ENCODE measurements at regions not wholly inside any gene's neighbourhood (a gene's known extent, or its start where the extent isn't known, plus 50 kb on each side); places are given as distances from the start of the nearest gene placed in this dataset.

- Histone ChIP-seq H3K27me3 (ENCODE audit: control insufficient read depth, insufficient read depth, low read length) (no peaks in the 10 kb centered on the region), H3K4me3 (ENCODE audit: low read depth, low read length) (no peak overlapping the region), H3K36me3 (ENCODE audit: control insufficient read depth, insufficient read depth, low read length) (no peaks in the 10 kb centered on the region)
- TF ChIP-seq CTCF (IDR thresholded peaks at IDR 0.05; ENCODE audit: insufficient read depth, low read depth, low read length): no peak
- DNase-seq (ENCODE audit: low read depth): no peak
- ChIA-PET CTCF (no interaction called here), POLR2A (no interaction called here)
Measured at GRCh38 chr3:16092923-16093322, 81.6 kb upstream of the GALNT15 start.

GRCh38 chr3:16101295-16102186 is 72.9 kb upstream of the GALNT15 start:
- DNase-seq (ENCODE audit: low read depth): no peak
- CTCF ChIA-PET: interaction anchor here (1.3 kb wide), 1 partner anchor 77 kb away, joined by 3 read pairs; no protein-coding TSS in a partner anchor
- Histone ChIP-seq H3K27me3 (ENCODE audit: control insufficient read depth, insufficient read depth, low read length) (no peaks in the 10 kb centered on the region), H3K36me3 (ENCODE audit: control insufficient read depth, insufficient read depth, low read length) (no peaks in the 10 kb centered on the region), H3K4me3 (ENCODE audit: low read depth, low read length) (no peak overlapping the region)
- POLR2A ChIA-PET: no interaction called here
- TF ChIP-seq CTCF (IDR thresholded peaks at IDR 0.05; ENCODE audit: insufficient read depth, low read depth, low read length): no peak

GRCh38 chr3:16102187-16102561 is 72.3 kb upstream of the GALNT15 start:
- H3K4me3 ChIP-seq (ENCODE audit: low read depth, low read length): no peak overlapping the region
- CTCF ChIA-PET: interaction anchor here (1.1 to 1.6 kb wide), 3 partner anchors 24 to 142 kb away, joined by 3 to 4 read pairs (median 4); no protein-coding TSS in a partner anchor
- POLR2A ChIA-PET: no interaction called here
- no peaks in the 10 kb centered on the region for H3K36me3 ChIP-seq (ENCODE audit: control insufficient read depth, insufficient read depth, low read length)
- DNase-seq (ENCODE audit: low read depth): no peak
- TF ChIP-seq CTCF (IDR thresholded peaks at IDR 0.05; ENCODE audit: insufficient read depth, low read depth, low read length): no peak
- no peaks in the 10 kb centered on the region for H3K27me3 ChIP-seq (ENCODE audit: control insufficient read depth, insufficient read depth, low read length)

DNA sequence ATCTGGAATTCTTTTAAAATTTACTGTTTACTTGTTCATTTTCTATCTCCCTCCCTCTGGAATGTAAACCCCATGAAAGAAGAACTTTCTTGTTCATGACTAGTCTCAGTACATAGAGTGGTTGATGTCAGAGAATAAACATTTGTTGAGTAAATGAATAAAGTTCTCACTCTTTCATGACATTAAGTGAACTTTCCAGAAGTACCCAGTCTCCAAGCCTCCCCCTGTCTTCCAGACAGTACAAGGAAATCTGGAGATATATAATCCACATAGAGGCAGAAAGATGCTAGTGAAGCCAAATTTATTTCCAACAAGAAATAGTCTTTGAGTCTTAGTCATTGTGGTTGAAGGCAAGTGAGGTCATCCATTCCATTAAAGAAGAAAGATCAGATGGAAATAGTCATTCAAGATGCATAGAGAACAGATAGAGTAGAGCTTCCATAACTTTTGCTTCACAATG is 71.5 kb upstream of the GALNT15 start:
- TF ChIP-seq CTCF (IDR thresholded peaks at IDR 0.05; ENCODE audit: insufficient read depth, low read depth, low read length): no peak; the same call in 1 of the 2 replicates
- no peaks in the 10 kb centered on the region for H3K27me3 ChIP-seq (ENCODE audit: control insufficient read depth, insufficient read depth, low read length)
- ChIA-PET CTCF (interaction anchor here (0.9 to 1.7 kb wide), 9 partner anchors 11 to 141 kb away, joined by 3 to 7 read pairs (median 4); no protein-coding TSS in a partner anchor), POLR2A (interaction anchor here (0.8 to 1.4 kb wide), 3 partner anchors 13 to 43 kb away, joined by 3 to 6 read pairs (median 3); no protein-coding TSS in a partner anchor)
- no peaks in the 10 kb centered on the region for H3K36me3 ChIP-seq (ENCODE audit: control insufficient read depth, insufficient read depth, low read length)
- peak; percentile 73 for DNase-seq (ENCODE audit: low read depth)
- H3K4me3 ChIP-seq (ENCODE audit: low read depth, low read length): no peak overlapping the region

- no peak for TF ChIP-seq CTCF (IDR thresholded peaks at IDR 0.05; ENCODE audit: insufficient read depth, low read depth, low read length)
- CTCF ChIA-PET: interaction anchor here (0.7 to 1.7 kb wide), 9 partner anchors 12 to 140 kb away, joined by 3 to 7 read pairs (median 4); no protein-coding TSS in a partner anchor
- POLR2A ChIA-PET: interaction anchor here (0.8 to 1.4 kb wide), 3 partner anchors 14 to 43 kb away, joined by 3 to 6 read pairs (median 3); no protein-coding TSS in a partner anchor
Measured at GRCh38 chr3:16103472-16103871, 71.0 kb upstream of the GALNT15 start.

More at GRCh38 chr3:16103472-16103871, 71.0 kb upstream of the GALNT15 start:
- Histone ChIP-seq H3K4me3 (ENCODE audit: low read depth, low read length) (no peak overlapping the region), H3K27me3 (ENCODE audit: control insufficient read depth, insufficient read depth, low read length) (no peaks in the 10 kb centered on the region), H3K36me3 (ENCODE audit: control insufficient read depth, insufficient read depth, low read length) (no peaks in the 10 kb centered on the region)
- DNase-seq (ENCODE audit: low read depth): peak; percentile 90
